GM18511 (cell line): ENCODE measurements at regions not wholly inside any gene's neighbourhood (a gene's known extent, or its start where the extent isn't known, plus 50 kb on each side); places are given as distances from the start of the nearest gene placed in this dataset.

Experiments
- ATAC-seq: cut with Tn5 transposase; IDR thresholded peaks from one replicate; pipeline ENCODE4 v1.9.1; 2021; ENCODE audit warnings: mild to moderate bottlenecking, moderate library complexity; ENCODE audit not compliant: unreplicated experiment

GRCh38 chr6:42512579-42512978 lies 51.2 kb upstream of the UBR2 start:
- ATAC-seq, result no peak

- ATAC-seq, result no peak
These were observed 51.9 kb upstream of the UBR2 start for GRCh38 chr6:42511803-42512422.

- no peak for ATAC-seq
These were observed 53.0 kb upstream of the UBR2 start for GRCh38 chr6:42510795-42511194.

GRCh38 chr6:42509765-42510164 lies 54.1 kb upstream of the UBR2 start:
- ATAC-seq, result peak; percentile 52

- ATAC-seq, result no peak
These were observed 54.6 kb upstream of the UBR2 start for GRCh38 chr6:42509256-42509655.

GRCh38 chr6:42507901-42508300 lies 55.9 kb upstream of the UBR2 start:
- no peak for ATAC-seq

- ATAC-seq, result no peak
These were observed 55.5 kb upstream of the TRERF1 start for GRCh38 chr6:42507195-42507594.

GRCh38 chr6:42506070-42506469 lies 54.3 kb upstream of the TRERF1 start:
- ATAC-seq, result no peak

GRCh38 chr6:42505385-42505718 lies 53.6 kb upstream of the TRERF1 start:
- ATAC-seq, result no peak

- ATAC-seq, result no peak
These were observed 52.2 kb upstream of the TRERF1 start for GRCh38 chr6:42503894-42504293.

GRCh38 chr6:42502990-42503389 lies 51.3 kb upstream of the TRERF1 start:
- no peak for ATAC-seq

GRCh38 chr6:42502127-42502526 lies 50.4 kb upstream of the TRERF1 start:
- ATAC-seq, result no peak
